NCI-H526 (cell line): ENCODE measurements at regions not wholly inside any gene's neighbourhood (a gene's known extent, or its start where the extent isn't known, plus 50 kb on each side); places are given as distances from the start of the nearest gene placed in this dataset.

Experiments
- DNase-seq, 2 experiments: peaks; one replicate each; lab custom pipeline; 2025; lab: John Stamatoyannopoulos, UW

- no peak for DNase-seq
Observed at GRCh38 chr22:26893173-26894110, 236.1 kb downstream of the MIAT start.

- DNase-seq = no peak
Observed at GRCh38 chr22:26894362-26894761, 237.0 kb downstream of the MIAT start.

GRCh38 chr22:26894766-26895485 is 237.5 kb downstream of the MIAT start:
- DNase-seq = no peak

- no peak for DNase-seq
Observed at GRCh38 chr22:26897384-26897783, 240.0 kb downstream of the MIAT start.

- DNase-seq = no peak
Observed at GRCh38 chr22:26898946-26899605, 241.7 kb downstream of the MIAT start.

GRCh38 chr22:26900787-26901186 is 243.4 kb downstream of the MIAT start:
- DNase-seq = no peak

GRCh38 chr22:26901198-26901816 is 243.9 kb downstream of the MIAT start:
- no peak for DNase-seq

GRCh38 chr22:26902401-26903029 is 245.1 kb downstream of the MIAT start:
- DNase-seq = no peak

- DNase-seq = peak; percentile 94 to 95
Observed at GRCh38 chr22:26903030-26903856, 245.9 kb downstream of the MIAT start.

GRCh38 chr22:26904483-26904882 is 247.1 kb downstream of the MIAT start:
- no peak for DNase-seq

- no peak for DNase-seq
Observed at GRCh38 chr22:26905076-26905475, 247.7 kb downstream of the MIAT start.

GRCh38 chr22:26905640-26906039 is 248.3 kb downstream of the MIAT start:
- no peak for DNase-seq

- DNase-seq = peak in 1 of 2 experiments; percentile 3
Observed at GRCh38 chr22:26906464-26906863, 249.1 kb downstream of the MIAT start.

- DNase-seq = no peak
Observed at GRCh38 chr22:26907366-26907765, 250.0 kb downstream of the MIAT start.

- no peak for DNase-seq
Observed at GRCh38 chr22:26910845-26911244, 253.5 kb downstream of the MIAT start.

- DNase-seq = peak; percentile 26 to 67
Observed at GRCh38 chr22:26912655-26913345, 255.4 kb downstream of the MIAT start.

- peak; percentile 16 to 33 for DNase-seq
Observed at GRCh38 chr22:26914519-26915185, 257.3 kb downstream of the MIAT start.

- DNase-seq = no peak
Observed at GRCh38 chr22:26916236-26916635, 258.8 kb downstream of the MIAT start.

- DNase-seq = no peak
Observed at GRCh38 chr22:26918226-26918625, 260.8 kb downstream of the MIAT start.

GRCh38 chr22:26921726-26922125 is 264.3 kb downstream of the MIAT start:
- no peak for DNase-seq
